ENCODE measurements at regions not wholly inside any gene's neighbourhood (a gene's known extent, or its start where the extent isn't known, plus 50 kb on each side); places are given as distances from the start of the nearest gene placed in this dataset.

- no peak for DNase-seq
- CTCF ChIA-PET, result no interaction called here
Observed at GRCh38 chr17:70407506-70407905, 238.2 kb downstream of the KCNJ2 start.

GRCh38 chr17:70408768-70409167, 239.4 kb downstream of the KCNJ2 start:
- Histone ChIP-seq H3F3A (ENCODE audit: low read length, unreplicated experiment) (no peaks in the 10 kb centered on the region), H3K9me2 (replicated peaks; ENCODE audit: low read length) (no peaks in the 10 kb centered on the region), H3K9me3 (ENCODE audit: low read length) (no peaks in the 10 kb centered on the region), H3K27ac (ENCODE audit: low read length) (no peak overlapping the region), H4K20me1 (ENCODE audit: low read length) (no peaks in the 10 kb centered on the region), H3K9ac (ENCODE audit: low read length) (no peak overlapping the region), H2AFZ (ENCODE audit: low read length) (no peak overlapping the region), H3K27me3 (ENCODE audit: low read length) (no peaks in the 10 kb centered on the region), H3K4me3 (ENCODE audit: low read length) (no peak overlapping the region), H3K36me3 (ENCODE audit: low read depth, low read length) (no peaks in the 10 kb centered on the region), H3K4me2 (ENCODE audit: low read length) (no peak overlapping the region), H3K79me2 (ENCODE audit: low read length) (no peaks in the 10 kb centered on the region), H3K4me1 (ENCODE audit: insufficient read depth, low read length) (peaks cover 24% of the 10 kb centered on the region)
- TF ChIP-seq EZH2phosphoT487 (IDR thresholded peaks at IDR 0.05; ENCODE audit: borderline replicate concordance, low read length) (no peak), CTCF (conservative IDR thresholded peaks at IDR 0.05; ENCODE audit: low read depth, low read length) (no peak), EZH2 (IDR thresholded peaks at IDR 0.05; ENCODE audit: low read length, unreplicated experiment) (no peak)
- ChIA-PET CTCF (no interaction called here), POLR2A (ENCODE audit: unreplicated experiment) (no interaction called here)
- ATAC-seq (no peak), DNase-seq (no peak)
- intact Hi-C loops (cut with micrococcal nuclease), result loop anchor here (5.0 to 10.0 kb wide), 4 partner anchors 146 to 866 kb away; no protein-coding TSS in a partner anchor
- BruUV-seq (replicated peaks), result no TSS peak

More at GRCh38 chr17:70407506-70407905, 238.2 kb downstream of the KCNJ2 start:
- Histone ChIP-seq H3K79me2 (ENCODE audit: low read length) (no peaks in the 10 kb centered on the region), H3K9me2 (replicated peaks; ENCODE audit: low read length) (no peaks in the 10 kb centered on the region), H3K36me3 (ENCODE audit: low read depth, low read length) (no peaks in the 10 kb centered on the region), H3K4me1 (ENCODE audit: insufficient read depth, low read length) (peaks cover 24% of the 10 kb centered on the region), H3K4me3 (ENCODE audit: low read length) (no peak overlapping the region), H3K4me2 (ENCODE audit: low read length) (no peak overlapping the region), H3K9me3 (ENCODE audit: low read length) (no peaks in the 10 kb centered on the region), H4K20me1 (ENCODE audit: low read length) (no peaks in the 10 kb centered on the region), H2AFZ (ENCODE audit: low read length) (no peak overlapping the region), H3K27ac (ENCODE audit: low read length) (no peak overlapping the region), H3K9ac (ENCODE audit: low read length) (no peak overlapping the region), H3K27me3 (ENCODE audit: low read length) (no peaks in the 10 kb centered on the region), H3F3A (ENCODE audit: low read length, unreplicated experiment) (no peaks in the 10 kb centered on the region)
- POLR2A ChIA-PET (ENCODE audit: unreplicated experiment), result no interaction called here
- no peak for ATAC-seq
- intact Hi-C loops (cut with micrococcal nuclease), result loop anchor here (5.0 to 10.0 kb wide), 4 partner anchors 147 to 865 kb away; no protein-coding TSS in a partner anchor
- no TSS peak for BruUV-seq (replicated peaks)
- TF ChIP-seq EZH2phosphoT487 (IDR thresholded peaks at IDR 0.05; ENCODE audit: borderline replicate concordance, low read length), result no peak

GRCh38 chr17:70414300-70414699, 245.0 kb downstream of the KCNJ2 start:
- ChIA-PET CTCF (interaction anchor here (0.5 kb wide), 1 partner anchor 353 kb away, joined by 4 read pairs; no protein-coding TSS in a partner anchor), POLR2A (ENCODE audit: unreplicated experiment) (no interaction called here)
- no peaks in the 10 kb centered on the region for H3F3A ChIP-seq (ENCODE audit: low read length, unreplicated experiment)
- H3K36me3 ChIP-seq (ENCODE audit: low read depth, low read length), result no peaks in the 10 kb centered on the region
- no peaks in the 10 kb centered on the region for H4K20me1 ChIP-seq (ENCODE audit: low read length)
- no peaks in the 10 kb centered on the region for H3K4me1 ChIP-seq (ENCODE audit: insufficient read depth, low read length)
- H3K4me3 ChIP-seq (ENCODE audit: low read length), result no peak overlapping the region
- DNase-seq (no peak), ATAC-seq (no peak)
- H3K27ac ChIP-seq (ENCODE audit: low read length), result no peak overlapping the region
- no peak overlapping the region for H3K4me2 ChIP-seq (ENCODE audit: low read length)
- H3K9ac ChIP-seq (ENCODE audit: low read length), result no peak overlapping the region
- H2AFZ ChIP-seq (ENCODE audit: low read length), result no peak overlapping the region
- TF ChIP-seq CTCF (conservative IDR thresholded peaks at IDR 0.05; ENCODE audit: low read depth, low read length), result no peak
- no peak for TF ChIP-seq EZH2phosphoT487 (IDR thresholded peaks at IDR 0.05; ENCODE audit: borderline replicate concordance, low read length)
- no peak for TF ChIP-seq EZH2 (IDR thresholded peaks at IDR 0.05; ENCODE audit: low read length, unreplicated experiment)
- H3K9me2 ChIP-seq (replicated peaks; ENCODE audit: low read length), result no peaks in the 10 kb centered on the region
- no peaks in the 10 kb centered on the region for H3K27me3 ChIP-seq (ENCODE audit: low read length)
- no peaks in the 10 kb centered on the region for H3K79me2 ChIP-seq (ENCODE audit: low read length)
- no TSS peak for BruUV-seq (replicated peaks)
- intact Hi-C loops (cut with micrococcal nuclease), result no loop called here
- H3K9me3 ChIP-seq (ENCODE audit: low read length), result no peaks in the 10 kb centered on the region
